Uterus (tissue), 2 donors: ENCODE measurements at regions not wholly inside any gene's neighbourhood (a gene's known extent, or its start where the extent isn't known, plus 50 kb on each side); places are given as distances from the start of the nearest gene placed in this dataset.

Source experiments
- POLR2A ChIP-seq, 2 donors: fragments of 450-650 bp; IDR thresholded peaks; one replicate each; pipeline ENCODE4 v1.6.1; 2016; ENCODE audit warnings: antibody characterized with exemption in 2 of 2, mild to moderate bottlenecking in 1 of 2, moderate library complexity in 1 of 2
- TF ChIP-seq, protein P1 (sequence below), 4 experiments: fragments of 200-600 bp in 2 of 4; fragments of 450-650 bp in 2 of 4; sonication (generic) in 2 of 4; IDR thresholded peaks; one replicate each; pipeline ENCODE4 v1.5.1; 2016 to 2019; ENCODE audit warnings: antibody characterized with exemption in 4 of 4, mild to moderate bottlenecking in 2 of 4, moderate library complexity in 1 of 4

DNA sequence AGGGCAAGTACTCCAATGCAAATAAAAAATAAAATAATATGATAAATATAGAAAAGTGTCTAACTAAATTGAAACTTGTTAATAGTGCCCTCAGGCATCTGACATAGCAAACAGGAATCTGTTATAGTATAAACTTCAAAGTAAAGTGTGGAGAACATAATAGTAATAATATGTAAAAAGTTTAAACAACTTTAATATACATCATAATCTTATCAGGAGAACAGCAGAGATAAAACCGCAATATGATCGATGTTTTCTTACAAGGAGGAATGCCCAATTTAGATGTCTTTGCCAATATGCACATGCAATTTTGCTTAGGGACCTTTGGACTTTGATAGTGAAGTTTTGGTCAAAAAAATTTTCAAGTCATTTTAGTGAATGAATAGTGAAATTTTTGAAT, 514.8 kb upstream of the IMPG1 start:
- TF ChIP-seq, protein P1, sequence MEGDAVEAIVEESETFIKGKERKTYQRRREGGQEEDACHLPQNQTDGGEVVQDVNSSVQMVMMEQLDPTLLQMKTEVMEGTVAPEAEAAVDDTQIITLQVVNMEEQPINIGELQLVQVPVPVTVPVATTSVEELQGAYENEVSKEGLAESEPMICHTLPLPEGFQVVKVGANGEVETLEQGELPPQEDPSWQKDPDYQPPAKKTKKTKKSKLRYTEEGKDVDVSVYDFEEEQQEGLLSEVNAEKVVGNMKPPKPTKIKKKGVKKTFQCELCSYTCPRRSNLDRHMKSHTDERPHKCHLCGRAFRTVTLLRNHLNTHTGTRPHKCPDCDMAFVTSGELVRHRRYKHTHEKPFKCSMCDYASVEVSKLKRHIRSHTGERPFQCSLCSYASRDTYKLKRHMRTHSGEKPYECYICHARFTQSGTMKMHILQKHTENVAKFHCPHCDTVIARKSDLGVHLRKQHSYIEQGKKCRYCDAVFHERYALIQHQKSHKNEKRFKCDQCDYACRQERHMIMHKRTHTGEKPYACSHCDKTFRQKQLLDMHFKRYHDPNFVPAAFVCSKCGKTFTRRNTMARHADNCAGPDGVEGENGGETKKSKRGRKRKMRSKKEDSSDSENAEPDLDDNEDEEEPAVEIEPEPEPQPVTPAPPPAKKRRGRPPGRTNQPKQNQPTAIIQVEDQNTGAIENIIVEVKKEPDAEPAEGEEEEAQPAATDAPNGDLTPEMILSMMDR (IDR thresholded peaks at IDR 0.05), result no peak
- TF ChIP-seq POLR2A (IDR thresholded peaks at IDR 0.05), result no peak
